ENCODE measurements at regions not wholly inside any gene's neighbourhood (a gene's known extent, or its start where the extent isn't known, plus 50 kb on each side); places are given as distances from the start of the nearest gene placed in this dataset.

DNA sequence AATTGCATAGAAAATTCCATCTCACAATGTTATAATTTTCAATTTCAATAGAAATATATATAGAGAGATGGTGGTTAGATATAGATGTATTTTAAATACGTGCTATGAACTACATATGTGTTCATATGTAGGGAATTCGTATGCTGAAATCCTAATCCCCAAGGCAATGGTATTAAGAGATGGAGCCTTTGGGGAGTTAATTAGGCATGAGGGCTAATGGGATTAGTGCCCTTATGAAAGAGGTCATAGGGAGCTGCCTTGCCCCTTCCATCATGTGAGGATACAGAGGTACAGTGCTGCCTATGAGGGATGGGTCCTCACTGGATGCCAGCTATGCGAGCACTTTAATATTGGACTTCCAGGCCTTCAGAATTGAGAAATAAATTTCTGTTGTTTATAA is 79.6 kb upstream of the CCDC54 start:
- TF ChIP-seq CTCF (IDR thresholded peaks at IDR 0.05; ENCODE audit: low read length) = no peak
- TF ChIP-seq EZH2 (IDR thresholded peaks at IDR 0.05; ENCODE audit: borderline replicate concordance, low read length) = no peak

Data from OCI-LY1 (cell line).